ENCODE measurements at regions not wholly inside any gene's neighbourhood (a gene's known extent, or its start where the extent isn't known, plus 50 kb on each side); places are given as distances from the start of the nearest gene placed in this dataset.

- Histone ChIP-seq H3K79me2 (ENCODE audit: low read length) (no peaks in the 10 kb centered on the region), H3K27me3 (ENCODE audit: low read length) (no peaks in the 10 kb centered on the region), H3K4me1 (ENCODE audit: low read length) (no peaks in the 10 kb centered on the region), H4K20me1 (ENCODE audit: insufficient read depth, low read depth, low read length) (no peaks in the 10 kb centered on the region), H3K36me3 (ENCODE audit: insufficient read depth, low read length) (no peaks in the 10 kb centered on the region), H3K9ac (ENCODE audit: low read length) (no peak overlapping the region), H3K4me2 (ENCODE audit: low read depth, low read length, poor library complexity, severe bottlenecking) (no peak overlapping the region), H3K9me3 (ENCODE audit: low read length) (no peaks in the 10 kb centered on the region), H3K9me2 (replicated peaks; ENCODE audit: insufficient read depth, low read length) (no peaks in the 10 kb centered on the region), H3K4me3 (ENCODE audit: low read length) (no peak overlapping the region), H3K27ac (ENCODE audit: low read length) (no peak overlapping the region), H2AFZ (ENCODE audit: low read length) (no peak overlapping the region)
- DNase-seq, result no peak
These were observed 261.9 kb downstream of the SYK start for GRCh38 chr9:91063471-91063870.

GRCh38 chr9:91065231-91066041, 263.8 kb downstream of the SYK start:
- H4K20me1 ChIP-seq (ENCODE audit: insufficient read depth, low read depth, low read length), result no peaks in the 10 kb centered on the region
- no peaks in the 10 kb centered on the region for H3K79me2 ChIP-seq (ENCODE audit: low read length)
- H3K36me3 ChIP-seq (ENCODE audit: insufficient read depth, low read length), result no peaks in the 10 kb centered on the region
- no peaks in the 10 kb centered on the region for H3K27me3 ChIP-seq (ENCODE audit: low read length)
- H3K9me3 ChIP-seq (ENCODE audit: low read length), result no peaks in the 10 kb centered on the region
- H3K9ac ChIP-seq (ENCODE audit: low read length), result no peak overlapping the region
- no peaks in the 10 kb centered on the region for H3K4me1 ChIP-seq (ENCODE audit: low read length)
- no peak overlapping the region for H3K4me2 ChIP-seq (ENCODE audit: low read depth, low read length, poor library complexity, severe bottlenecking)
- H3K4me3 ChIP-seq (ENCODE audit: low read length), result no peak overlapping the region
- H3K27ac ChIP-seq (ENCODE audit: low read length), result no peak overlapping the region
- no peak for DNase-seq
- no peaks in the 10 kb centered on the region for H3K9me2 ChIP-seq (replicated peaks; ENCODE audit: insufficient read depth, low read length)
- H2AFZ ChIP-seq (ENCODE audit: low read length), result no peak overlapping the region

- Histone ChIP-seq H3K9me2 (replicated peaks; ENCODE audit: insufficient read depth, low read length) (no peaks in the 10 kb centered on the region), H3K27me3 (ENCODE audit: low read length) (no peaks in the 10 kb centered on the region), H3K9me3 (ENCODE audit: low read length) (no peaks in the 10 kb centered on the region), H3K79me2 (ENCODE audit: low read length) (no peaks in the 10 kb centered on the region), H3K4me2 (ENCODE audit: low read depth, low read length, poor library complexity, severe bottlenecking) (no peak overlapping the region), H3K27ac (ENCODE audit: low read length) (no peak overlapping the region), H3K4me1 (ENCODE audit: low read length) (no peaks in the 10 kb centered on the region), H4K20me1 (ENCODE audit: insufficient read depth, low read depth, low read length) (no peaks in the 10 kb centered on the region), H3K4me3 (ENCODE audit: low read length) (no peak overlapping the region), H3K9ac (ENCODE audit: low read length) (no peak overlapping the region), H3K36me3 (ENCODE audit: insufficient read depth, low read length) (no peaks in the 10 kb centered on the region), H2AFZ (ENCODE audit: low read length) (no peak overlapping the region)
- no peak for DNase-seq
These were observed 264.4 kb downstream of the SYK start for GRCh38 chr9:91066042-91066415.

GRCh38 chr9:91066856-91067255, 265.2 kb downstream of the SYK start:
- Histone ChIP-seq H3K9ac (ENCODE audit: low read length) (no peak overlapping the region), H3K27me3 (ENCODE audit: low read length) (no peaks in the 10 kb centered on the region), H2AFZ (ENCODE audit: low read length) (no peak overlapping the region), H3K4me2 (ENCODE audit: low read depth, low read length, poor library complexity, severe bottlenecking) (no peak overlapping the region), H3K36me3 (ENCODE audit: insufficient read depth, low read length) (no peaks in the 10 kb centered on the region), H3K9me2 (replicated peaks; ENCODE audit: insufficient read depth, low read length) (no peaks in the 10 kb centered on the region), H3K4me3 (ENCODE audit: low read length) (no peak overlapping the region), H3K9me3 (ENCODE audit: low read length) (no peaks in the 10 kb centered on the region), H3K27ac (ENCODE audit: low read length) (no peak overlapping the region), H4K20me1 (ENCODE audit: insufficient read depth, low read depth, low read length) (no peaks in the 10 kb centered on the region), H3K4me1 (ENCODE audit: low read length) (no peaks in the 10 kb centered on the region), H3K79me2 (ENCODE audit: low read length) (no peaks in the 10 kb centered on the region)
- no peak for DNase-seq

- H4K20me1 ChIP-seq (ENCODE audit: insufficient read depth, low read depth, low read length), result no peaks in the 10 kb centered on the region
- no peaks in the 10 kb centered on the region for H3K9me2 ChIP-seq (replicated peaks; ENCODE audit: insufficient read depth, low read length)
- no peaks in the 10 kb centered on the region for H3K9me3 ChIP-seq (ENCODE audit: low read length)
- H3K79me2 ChIP-seq (ENCODE audit: low read length), result no peaks in the 10 kb centered on the region
- no peak overlapping the region for H3K27ac ChIP-seq (ENCODE audit: low read length)
- no peak overlapping the region for H2AFZ ChIP-seq (ENCODE audit: low read length)
- H3K27me3 ChIP-seq (ENCODE audit: low read length), result no peaks in the 10 kb centered on the region
- no peak overlapping the region for H3K9ac ChIP-seq (ENCODE audit: low read length)
- H3K4me1 ChIP-seq (ENCODE audit: low read length), result no peaks in the 10 kb centered on the region
- H3K4me3 ChIP-seq (ENCODE audit: low read length), result no peak overlapping the region
- no peaks in the 10 kb centered on the region for H3K36me3 ChIP-seq (ENCODE audit: insufficient read depth, low read length)
- DNase-seq, result no peak
- H3K4me2 ChIP-seq (ENCODE audit: low read depth, low read length, poor library complexity, severe bottlenecking), result no peak overlapping the region
These were observed 265.8 kb downstream of the SYK start for GRCh38 chr9:91067306-91067860.

- H3K27ac ChIP-seq (ENCODE audit: low read length), result no peak overlapping the region
- no peak overlapping the region for H3K9ac ChIP-seq (ENCODE audit: low read length)
- H3K27me3 ChIP-seq (ENCODE audit: low read length), result no peaks in the 10 kb centered on the region
- no peak overlapping the region for H3K4me3 ChIP-seq (ENCODE audit: low read length)
- H3K36me3 ChIP-seq (ENCODE audit: insufficient read depth, low read length), result no peaks in the 10 kb centered on the region
- H3K4me2 ChIP-seq (ENCODE audit: low read depth, low read length, poor library complexity, severe bottlenecking), result no peak overlapping the region
- H2AFZ ChIP-seq (ENCODE audit: low read length), result no peak overlapping the region
- no peaks in the 10 kb centered on the region for H3K4me1 ChIP-seq (ENCODE audit: low read length)
- H4K20me1 ChIP-seq (ENCODE audit: insufficient read depth, low read depth, low read length), result no peaks in the 10 kb centered on the region
- H3K9me3 ChIP-seq (ENCODE audit: low read length), result no peaks in the 10 kb centered on the region
- H3K9me2 ChIP-seq (replicated peaks; ENCODE audit: insufficient read depth, low read length), result no peaks in the 10 kb centered on the region
- H3K79me2 ChIP-seq (ENCODE audit: low read length), result no peaks in the 10 kb centered on the region
- DNase-seq, result no peak
These were observed 269.8 kb downstream of the SYK start for GRCh38 chr9:91071184-91071990.

- Histone ChIP-seq H3K9ac (ENCODE audit: low read length) (no peak overlapping the region), H3K4me3 (ENCODE audit: low read length) (no peak overlapping the region), H3K79me2 (ENCODE audit: low read length) (no peaks in the 10 kb centered on the region), H3K4me1 (ENCODE audit: low read length) (no peaks in the 10 kb centered on the region), H3K27ac (ENCODE audit: low read length) (no peak overlapping the region), H3K9me2 (replicated peaks; ENCODE audit: insufficient read depth, low read length) (no peaks in the 10 kb centered on the region), H3K9me3 (ENCODE audit: low read length) (no peaks in the 10 kb centered on the region), H2AFZ (ENCODE audit: low read length) (no peak overlapping the region), H3K27me3 (ENCODE audit: low read length) (no peaks in the 10 kb centered on the region), H3K36me3 (ENCODE audit: insufficient read depth, low read length) (no peaks in the 10 kb centered on the region), H3K4me2 (ENCODE audit: low read depth, low read length, poor library complexity, severe bottlenecking) (no peak overlapping the region), H4K20me1 (ENCODE audit: insufficient read depth, low read depth, low read length) (no peaks in the 10 kb centered on the region)
- no peak for DNase-seq
These were observed 271.6 kb downstream of the SYK start for GRCh38 chr9:91073049-91073810.

Data from Karpas-422 (cell line).